B cell (primary cell): ENCODE measurements at regions not wholly inside any gene's neighbourhood (a gene's known extent, or its start where the extent isn't known, plus 50 kb on each side); places are given as distances from the start of the nearest gene placed in this dataset.

Experiments
- ATAC-seq: fragments of 200-7000 bp; cut with Tn5 transposase; one replicate; pipeline ENCODE4 v1.10.0; 2021; ENCODE audit warnings: low read depth, mild to moderate bottlenecking, moderate number of reproducible peaks, moderate library complexity
- CTCF ChIA-PET: fragments of 350-600 bp; sonication (Branson Sonifier 250); formaldehyde crosslinking; loops from one replicate; lab custom pipeline; 2021; ENCODE audit warnings: antibody characterized with exemption, inconsistent platforms; lab: Charles Lee
- POLR2A ChIA-PET: fragments of 350-600 bp; sonication (Branson Sonifier 250); formaldehyde crosslinking; loops from one replicate; lab custom pipeline; 2021; ENCODE audit warnings: antibody characterized with exemption; lab: Charles Lee
- DNase-seq: peaks from one replicate; pipeline ENCODE4 v3.0.0; 2013
- H2AFZ ChIP-seq: 2 replicates; pipeline ENCODE4 v1.6.1; 2012; ENCODE audit warnings: mild to moderate bottlenecking, low read depth, low read length; ENCODE audit not compliant: insufficient read depth, poor library complexity, severe bottlenecking
- H3K27ac ChIP-seq, 2 donors: 1 replicate in 1 of 2; 2 replicates in 1 of 2; pipeline ENCODE4 v1.5.1; 2012 to 2013; ENCODE audit warnings: low read length in 2 of 2, mild to moderate bottlenecking in 2 of 2, moderate library complexity in 1 of 2
- H3K27me3 ChIP-seq, 4 experiments: fragments of 200-600 bp in 1 of 4; sonication (generic) in 1 of 4; replicated peaks in 1 of 4; 1 replicate in 2 of 4; 2 replicates in 2 of 4; pipeline versions ENCODE4 v1.6.1 to v1.7.0; 2013 to 2016; ENCODE audit warnings: low read length in 3 of 4, mild to moderate bottlenecking in 2 of 4, mixed read lengths in 1 of 4, moderate library complexity in 1 of 4; ENCODE audit not compliant: insufficient read depth in 4 of 4, control insufficient read depth in 3 of 4; ENCODE audit errors: control extremely low read depth in 1 of 4
- H3K36me3 ChIP-seq, 2 experiments: replicated peaks in 1 of 2; 1 replicate in 1 of 2; 2 replicates in 1 of 2; pipeline versions ENCODE4 v1.6.1 to v1.7.1; 2013; ENCODE audit warnings: low read length in 1 of 2; ENCODE audit not compliant: insufficient read depth in 2 of 2, control insufficient read depth in 1 of 2; ENCODE audit errors: control extremely low read depth in 1 of 2, extremely low read depth in 1 of 2
- H3K4me1 ChIP-seq, 2 donors: fragments of 200-600 bp in 1 of 2; sonication (generic) in 1 of 2; 1 replicate in 1 of 2; 2 replicates in 1 of 2; pipeline versions ENCODE4 v1.5.1 to v1.6.1; 2013 to 2017; ENCODE audit warnings: low read length in 2 of 2; ENCODE audit not compliant: control insufficient read depth in 2 of 2, insufficient read depth in 2 of 2
- H3K4me2 ChIP-seq: replicated peaks from 2 replicates; pipeline ENCODE3; 2012; ENCODE audit warnings: mild to moderate bottlenecking, low read depth, low read length; ENCODE audit not compliant: poor library complexity, severe bottlenecking
- H3K4me3 ChIP-seq, 5 experiments: fragments of 200-600 bp in 1 of 5; sonication (generic) in 1 of 5; 1 replicate in 3 of 5; 2 replicates in 2 of 5; pipeline versions ENCODE4 v1.5.1 to v1.7.0; 2011 to 2016; ENCODE audit warnings: low read length in 4 of 5, mild to moderate bottlenecking in 4 of 5, low read depth in 2 of 5, control low read depth in 1 of 5, moderate library complexity in 1 of 5; ENCODE audit not compliant: insufficient read depth in 1 of 5; ENCODE audit errors: control extremely low read depth in 1 of 5, extremely low read depth in 1 of 5
- H3K79me2 ChIP-seq: fragments of 200-600 bp; sonication (generic); one replicate; pipeline ENCODE4 v1.6.0; 2016; ENCODE audit warnings: low read length; ENCODE audit not compliant: control insufficient read depth, insufficient read depth
- H3K9ac ChIP-seq: fragments of 200-600 bp; sonication (generic); 2 replicates; pipeline ENCODE4 v1.6.1; 2017; ENCODE audit warnings: mild to moderate bottlenecking, low read length, moderate library complexity
- H3K9me3 ChIP-seq, 3 donors: one replicate each; pipeline versions ENCODE4 v1.6.1 to v1.7.1; 2013; ENCODE audit warnings: low read length in 2 of 3; ENCODE audit not compliant: control insufficient read depth in 2 of 3, insufficient read depth in 1 of 3; ENCODE audit errors: control extremely low read depth in 1 of 3
- H4K20me1 ChIP-seq: 2 replicates; pipeline ENCODE4 v1.6.0; 2012; ENCODE audit warnings: mild to moderate bottlenecking, low read length; ENCODE audit not compliant: insufficient read depth, control insufficient read depth, poor library complexity, severe bottlenecking
- H3K27ac Mint-ChIP-seq: one replicate; pipeline ENCODE4 v1.8.0; 2021; ENCODE audit warnings: mixed read lengths
- H3K27me3 Mint-ChIP-seq: one replicate; pipeline ENCODE4 v1.8.0; 2021; ENCODE audit warnings: mixed read lengths
- H3K4me1 Mint-ChIP-seq: one replicate; pipeline ENCODE4 v1.8.0; 2021; ENCODE audit warnings: mixed read lengths
- H3K4me3 Mint-ChIP-seq: one replicate; pipeline ENCODE4 v1.8.0; 2021; ENCODE audit warnings: mixed read lengths
- H3K9me3 Mint-ChIP-seq: one replicate; pipeline ENCODE4 v1.8.0; 2022; ENCODE audit warnings: mixed read lengths; ENCODE audit not compliant: insufficient read depth
- EZH2 ChIP-seq: IDR thresholded peaks from 2 replicates; pipeline ENCODE4 v1.6.1; 2012; ENCODE audit warnings: borderline replicate concordance, low read depth, mild to moderate bottlenecking, moderate library complexity, low read length; ENCODE audit not compliant: insufficient read depth, poor library complexity, severe bottlenecking
- WGBS: methylation state at CpG from one replicate; pipeline ENCODE4 v1.1.5; 2013; ENCODE audit warnings: missing lambda C conversion rate; ENCODE audit not compliant: insufficient coverage; 5-methylcytosine and 5-hydroxymethylcytosine counted together
- intact Hi-C: fragments of 100-400 bp; cut with micrococcal nuclease; formaldehyde crosslinking; loops from one replicate; pipeline ENCODE4 v1.10.0; 2022
- TF ChIP-seq, protein P1 (sequence below): fragments of 200-600 bp; IDR thresholded peaks from one replicate; pipeline ENCODE4 v1.8.0; 2022; ENCODE audit warnings: antibody characterized with exemption, mild to moderate bottlenecking

DNA sequence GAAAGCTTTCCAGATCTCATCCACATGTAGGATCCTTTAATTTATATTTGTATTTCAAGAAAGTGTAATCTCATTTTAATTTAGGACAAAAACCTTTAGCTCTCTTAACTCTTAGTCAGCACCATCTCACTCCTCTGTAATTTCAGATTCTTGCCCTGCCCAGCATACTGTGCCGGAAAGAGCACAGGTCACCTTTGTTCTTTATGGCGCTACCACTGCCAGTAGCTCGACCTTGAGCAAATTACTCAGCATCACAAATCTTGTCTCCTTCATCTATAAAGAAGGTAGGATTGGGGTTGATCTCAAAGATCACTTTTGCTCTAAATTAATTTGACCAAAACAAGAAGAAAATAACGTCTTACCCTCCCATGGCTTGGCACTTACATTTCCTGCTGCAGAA is 56.1 kb upstream of the ZC3H11B start:
- no peaks in the 10 kb centered on the region for H3K4me1 Mint-ChIP-seq
- H3K4me2 ChIP-seq, result no peak overlapping the region
- H4K20me1 ChIP-seq, result no peaks in the 10 kb centered on the region
- DNase-seq, result no peak
- no peak overlapping the region for H3K27ac ChIP-seq
- H3K27me3 Mint-ChIP-seq, result peaks cover 8% of the 10 kb centered on the region
- H3K27ac Mint-ChIP-seq, result no peak overlapping the region
- TF ChIP-seq, protein P1, sequence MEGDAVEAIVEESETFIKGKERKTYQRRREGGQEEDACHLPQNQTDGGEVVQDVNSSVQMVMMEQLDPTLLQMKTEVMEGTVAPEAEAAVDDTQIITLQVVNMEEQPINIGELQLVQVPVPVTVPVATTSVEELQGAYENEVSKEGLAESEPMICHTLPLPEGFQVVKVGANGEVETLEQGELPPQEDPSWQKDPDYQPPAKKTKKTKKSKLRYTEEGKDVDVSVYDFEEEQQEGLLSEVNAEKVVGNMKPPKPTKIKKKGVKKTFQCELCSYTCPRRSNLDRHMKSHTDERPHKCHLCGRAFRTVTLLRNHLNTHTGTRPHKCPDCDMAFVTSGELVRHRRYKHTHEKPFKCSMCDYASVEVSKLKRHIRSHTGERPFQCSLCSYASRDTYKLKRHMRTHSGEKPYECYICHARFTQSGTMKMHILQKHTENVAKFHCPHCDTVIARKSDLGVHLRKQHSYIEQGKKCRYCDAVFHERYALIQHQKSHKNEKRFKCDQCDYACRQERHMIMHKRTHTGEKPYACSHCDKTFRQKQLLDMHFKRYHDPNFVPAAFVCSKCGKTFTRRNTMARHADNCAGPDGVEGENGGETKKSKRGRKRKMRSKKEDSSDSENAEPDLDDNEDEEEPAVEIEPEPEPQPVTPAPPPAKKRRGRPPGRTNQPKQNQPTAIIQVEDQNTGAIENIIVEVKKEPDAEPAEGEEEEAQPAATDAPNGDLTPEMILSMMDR, result no peak
- TF ChIP-seq EZH2, result no peak
- H3K27me3 ChIP-seq, result no peaks in the 10 kb centered on the region
- CTCF ChIA-PET, result no interaction called here
- no peak overlapping the region for H3K4me3 Mint-ChIP-seq
- no peak for ATAC-seq
- POLR2A ChIA-PET, result no interaction called here
- H3K9me3 Mint-ChIP-seq, result no peaks in the 10 kb centered on the region
- intact Hi-C loops, result no loop called here
- H3K9me3 ChIP-seq, result no peaks in the 10 kb centered on the region
- no peaks in the 10 kb centered on the region for H3K36me3 ChIP-seq
- no peaks in the 10 kb centered on the region for H3K4me1 ChIP-seq
- no CpG with 5 or more reads among the region's 4 CpGs for WGBS
- H3K9ac ChIP-seq, result no peak overlapping the region
- no peak overlapping the region for H3K4me3 ChIP-seq
- H2AFZ ChIP-seq, result no peak overlapping the region
- no peaks in the 10 kb centered on the region for H3K79me2 ChIP-seq

DNA sequence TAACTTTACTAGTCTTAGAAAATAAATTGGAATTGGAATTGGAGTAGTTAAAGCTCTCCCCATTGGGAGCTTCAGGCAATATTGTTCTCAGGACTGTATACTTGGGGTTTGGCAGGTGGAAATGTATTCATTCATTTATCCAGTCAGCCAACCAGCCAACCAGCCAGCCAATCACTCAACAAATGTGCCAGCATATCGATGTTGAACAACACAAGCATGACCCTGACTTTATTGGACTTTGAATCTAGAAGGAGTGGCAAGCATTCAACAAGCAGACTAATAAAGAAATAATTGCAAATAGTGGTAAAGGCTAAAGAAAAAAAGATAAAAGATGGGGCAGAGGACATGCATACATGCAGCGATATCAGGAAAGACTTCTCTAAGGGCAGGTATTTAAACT is 55.5 kb upstream of the ZC3H11B start:
- WGBS, result 88% methylated on average over 1 of the region's 2 CpGs
- ATAC-seq, result no peak

More for the DNA sequence above, 55.5 kb upstream of the ZC3H11B start:
- ChIA-PET CTCF (no interaction called here), POLR2A (no interaction called here)
- no peak overlapping the region for H3K27ac ChIP-seq
- H3K4me1 Mint-ChIP-seq, result no peaks in the 10 kb centered on the region
- no peak overlapping the region for H3K4me2 ChIP-seq
- TF ChIP-seq, protein P1, result no peak
- no peak for TF ChIP-seq EZH2
- H3K9ac ChIP-seq, result no peak overlapping the region
- intact Hi-C loops, result no loop called here
- no peak overlapping the region for H2AFZ ChIP-seq
- H3K4me3 Mint-ChIP-seq, result no peak overlapping the region
- H3K27me3 ChIP-seq, result no peaks in the 10 kb centered on the region
- no peaks in the 10 kb centered on the region for H3K36me3 ChIP-seq
- H3K4me1 ChIP-seq, result no peaks in the 10 kb centered on the region
- H3K27ac Mint-ChIP-seq, result no peak overlapping the region
- H4K20me1 ChIP-seq, result no peaks in the 10 kb centered on the region
- H3K4me3 ChIP-seq, result no peak overlapping the region
- H3K79me2 ChIP-seq, result no peaks in the 10 kb centered on the region
- no peaks in the 10 kb centered on the region for H3K9me3 ChIP-seq
- no peaks in the 10 kb centered on the region for H3K9me3 Mint-ChIP-seq
- no peak for DNase-seq
- H3K27me3 Mint-ChIP-seq, result peaks cover 10% of the 10 kb centered on the region
